Esophagus squamous epithelium (tissue), 5 donors: ENCODE measurements at regions not wholly inside any gene's neighbourhood (a gene's known extent, or its start where the extent isn't known, plus 50 kb on each side); places are given as distances from the start of the nearest gene placed in this dataset.
"Not testable (repeated sequence)": the region's sequence is repeated elsewhere in the genome, so short reads cannot be mapped to it uniquely, and the experiment has no call there.

Experiments
- DNase-seq: peaks from one replicate; lab custom pipeline; 2025; lab: John Stamatoyannopoulos, UW
- H3K27ac ChIP-seq, 4 donors: fragments of 200-600 bp; sonication (generic); one replicate each; pipeline ENCODE4 v1.5.1; 2016 to 2019; ENCODE audit warnings: mild to moderate bottlenecking in 1 of 4
- H3K27me3 ChIP-seq, 4 donors: fragments of 200-600 bp; sonication (generic); 1 replicate in 3 of 4; 2 replicates in 1 of 4; pipeline versions ENCODE4 v1.5.1 to v1.6.0; 2017 to 2021; ENCODE audit warnings: antibody characterized with exemption in 1 of 4
- H3K36me3 ChIP-seq, 3 donors: fragments of 200-600 bp; sonication (generic); one replicate each; pipeline ENCODE4 v1.5.1; 2016 to 2019
- H3K4me1 ChIP-seq, 3 donors: fragments of 200-600 bp; sonication (generic); one replicate each; pipeline ENCODE4 v1.5.1; 2017 to 2019
- H3K4me3 ChIP-seq, 4 donors: fragments of 200-600 bp; sonication (generic); 1 replicate in 3 of 4; 2 replicates in 1 of 4; pipeline ENCODE4 v1.5.1; 2016 to 2019; ENCODE audit warnings: mild to moderate bottlenecking in 2 of 4, moderate library complexity in 1 of 4
- H3K9me3 ChIP-seq, 3 donors: fragments of 200-600 bp; sonication (generic); one replicate each; pipeline ENCODE4 v1.5.1; 2016 to 2019
- POLR2A ChIP-seq, 4 donors: fragments of 450-650 bp; IDR thresholded peaks; one replicate each; pipeline ENCODE4 v1.6.1; 2017; ENCODE audit warnings: antibody characterized with exemption in 4 of 4, mild to moderate bottlenecking in 4 of 4, moderate library complexity in 3 of 4
- WGBS, 2 donors: methylation state at CpG; one replicate each; pipeline ENCODE4 v1.1.5; 2018; 5-methylcytosine and 5-hydroxymethylcytosine counted together
- intact Hi-C: fragments of 100-400 bp; cut with DNase I; formaldehyde crosslinking; loops from one replicate; pipeline ENCODE4 v1.15.0; 2022
- TF ChIP-seq, protein P1 (sequence below), 6 experiments: fragments of 450-650 bp in 4 of 6; fragments of 200-600 bp in 2 of 6; sonication (generic) in 2 of 6; IDR thresholded peaks; one replicate each; pipeline ENCODE4 v1.5.1; 2016 to 2019; ENCODE audit warnings: antibody characterized with exemption in 6 of 6, mild to moderate bottlenecking in 4 of 6, moderate library complexity in 4 of 6
- donor health status: DM: yes; HTN: yes; CAD: no.

- no peaks in the 10 kb centered on the region for H3K36me3 ChIP-seq
- WGBS, 2 donors = 50 to 52% methylated on average over 6 of the region's 6 CpGs
- no peaks in the 10 kb centered on the region for H3K4me1 ChIP-seq
- intact Hi-C loops = no loop called here
- DNase-seq = no peak
- H3K27me3 ChIP-seq = no peaks in the 10 kb centered on the region
- H3K9me3 ChIP-seq = peaks cover 0 to 31% (median 10%) of the 10 kb centered on the region in 3 donors
- no peak overlapping the region for H3K4me3 ChIP-seq
- H3K27ac ChIP-seq = no peak overlapping the region
- TF ChIP-seq, protein P1, sequence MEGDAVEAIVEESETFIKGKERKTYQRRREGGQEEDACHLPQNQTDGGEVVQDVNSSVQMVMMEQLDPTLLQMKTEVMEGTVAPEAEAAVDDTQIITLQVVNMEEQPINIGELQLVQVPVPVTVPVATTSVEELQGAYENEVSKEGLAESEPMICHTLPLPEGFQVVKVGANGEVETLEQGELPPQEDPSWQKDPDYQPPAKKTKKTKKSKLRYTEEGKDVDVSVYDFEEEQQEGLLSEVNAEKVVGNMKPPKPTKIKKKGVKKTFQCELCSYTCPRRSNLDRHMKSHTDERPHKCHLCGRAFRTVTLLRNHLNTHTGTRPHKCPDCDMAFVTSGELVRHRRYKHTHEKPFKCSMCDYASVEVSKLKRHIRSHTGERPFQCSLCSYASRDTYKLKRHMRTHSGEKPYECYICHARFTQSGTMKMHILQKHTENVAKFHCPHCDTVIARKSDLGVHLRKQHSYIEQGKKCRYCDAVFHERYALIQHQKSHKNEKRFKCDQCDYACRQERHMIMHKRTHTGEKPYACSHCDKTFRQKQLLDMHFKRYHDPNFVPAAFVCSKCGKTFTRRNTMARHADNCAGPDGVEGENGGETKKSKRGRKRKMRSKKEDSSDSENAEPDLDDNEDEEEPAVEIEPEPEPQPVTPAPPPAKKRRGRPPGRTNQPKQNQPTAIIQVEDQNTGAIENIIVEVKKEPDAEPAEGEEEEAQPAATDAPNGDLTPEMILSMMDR (IDR thresholded peaks at IDR 0.05) = peak in 5 of 6 experiments; percentile 46 to 78 (median 62)
- TF ChIP-seq POLR2A (IDR thresholded peaks at IDR 0.05) = no peak
These were observed 425.3 kb downstream of the CSNK1G3 start for GRCh38 chr5:123937230-123937629.

DNA sequence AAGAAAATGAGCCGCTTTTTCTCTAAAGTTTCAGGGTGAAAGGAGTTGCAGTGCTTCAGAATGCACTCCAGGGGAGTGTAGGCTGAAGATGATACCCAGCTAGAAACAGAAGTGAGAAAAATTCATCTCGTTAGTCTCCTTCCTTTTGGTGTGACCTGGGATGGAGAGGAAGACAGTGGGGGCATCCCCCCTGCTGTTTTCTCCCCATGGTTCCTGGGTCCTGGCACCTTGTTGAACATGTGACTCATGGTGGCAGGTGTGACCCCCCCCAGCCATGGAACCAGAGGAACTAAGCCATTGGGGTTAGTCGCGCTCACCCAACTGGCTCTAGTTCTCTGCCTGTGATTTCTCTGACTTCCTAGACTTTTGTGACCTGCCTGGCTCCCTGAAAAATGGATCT, 424.6 kb downstream of the CSNK1G3 start:
- TF ChIP-seq POLR2A (IDR thresholded peaks at IDR 0.05) = no peak
- no peak overlapping the region for H3K27ac ChIP-seq
- no peak for DNase-seq
- H3K4me1 ChIP-seq = no peaks in the 10 kb centered on the region
- no peak overlapping the region for H3K4me3 ChIP-seq
- intact Hi-C loops = no loop called here
- H3K36me3 ChIP-seq = no peaks in the 10 kb centered on the region
- no peaks in the 10 kb centered on the region for H3K27me3 ChIP-seq
- 88 to 94% methylated on average over 4 of the region's 4 CpGs for WGBS, 2 donors
- peaks cover 0 to 24% (median 8%) of the 10 kb centered on the region in 3 donors for H3K9me3 ChIP-seq

DNA sequence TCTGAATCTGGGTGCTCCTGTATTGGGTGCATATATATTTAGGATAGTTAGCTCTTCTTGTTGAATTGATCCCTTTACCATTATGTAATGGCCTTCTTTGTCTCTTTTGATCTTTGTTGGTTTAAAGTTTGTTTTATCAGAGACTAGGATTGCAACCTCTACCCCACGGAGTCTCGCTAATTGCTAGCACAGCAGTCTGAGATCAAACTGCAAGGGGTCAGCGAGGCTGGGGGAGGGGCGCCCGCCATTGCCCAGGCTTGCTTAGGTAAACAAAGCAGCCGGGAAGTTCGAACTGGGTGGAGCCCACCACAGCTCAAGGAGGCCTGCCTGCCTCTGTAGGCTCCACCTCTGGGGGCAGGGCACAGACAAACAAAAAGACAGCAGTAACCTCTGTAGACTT, 421.8 kb downstream of the CSNK1G3 start:
- H3K4me3 ChIP-seq, DNase-seq, H3K36me3 ChIP-seq, H3K27me3 ChIP-seq, H3K4me1 ChIP-seq, H3K27ac ChIP-seq, intact Hi-C loops: not testable (repeated sequence)
- 100% methylated on average over 2 of the region's 7 CpGs; no CpG with 5 or more reads in 1 of the 2 donors for WGBS, 2 donors
- peaks cover 0 to 19% (median 5%) of the 10 kb centered on the region in 3 donors for H3K9me3 ChIP-seq

GRCh38 chr5:123929055-123929474, 417.1 kb downstream of the CSNK1G3 start:
- TF ChIP-seq, protein P1 (IDR thresholded peaks at IDR 0.05) = no peak
- no peak for TF ChIP-seq POLR2A (IDR thresholded peaks at IDR 0.05)
- no peaks in the 10 kb centered on the region for H3K27me3 ChIP-seq
- no peak overlapping the region for H3K4me3 ChIP-seq
- intact Hi-C loops = no loop called here
- WGBS, 2 donors = 83 to 94% methylated on average over 1 of the region's 1 CpG
- H3K9me3 ChIP-seq = no peaks in the 10 kb centered on the region
- no peaks in the 10 kb centered on the region for H3K36me3 ChIP-seq
- no peak for DNase-seq
- no peaks in the 10 kb centered on the region for H3K4me1 ChIP-seq
- H3K27ac ChIP-seq = no peak overlapping the region

DNA sequence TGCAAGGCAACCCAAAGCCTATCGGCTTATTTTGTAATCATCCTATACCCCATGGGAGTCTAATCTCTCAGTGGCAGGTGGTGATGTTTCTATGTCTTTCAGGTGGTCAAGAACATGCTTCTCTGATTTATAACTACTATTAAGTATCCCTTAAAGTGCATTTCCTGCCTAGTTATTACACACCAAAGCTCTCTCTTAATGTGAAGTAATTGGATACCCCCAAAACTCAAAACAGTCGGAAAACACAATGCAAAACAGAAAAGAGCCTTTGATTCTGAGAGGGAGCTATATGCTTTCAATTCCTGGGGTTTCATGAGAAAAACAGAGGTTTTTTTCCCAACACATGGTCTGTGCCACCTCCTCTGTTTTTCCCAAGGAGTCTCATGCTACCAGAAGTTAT, 416.4 kb downstream of the CSNK1G3 start:
- intact Hi-C loops = no loop called here
- Histone ChIP-seq H3K27ac (no peak overlapping the region), H3K9me3 (no peaks in the 10 kb centered on the region), H3K4me3 (no peak overlapping the region), H3K36me3 (no peaks in the 10 kb centered on the region), H3K27me3 (no peaks in the 10 kb centered on the region), H3K4me1 (no peaks in the 10 kb centered on the region)
- WGBS, 2 donors = 85 to 96% methylated on average over 2 of the region's 2 CpGs
- TF ChIP-seq, protein P1 (IDR thresholded peaks at IDR 0.05) = no peak
- TF ChIP-seq POLR2A (IDR thresholded peaks at IDR 0.05) = no peak
- DNase-seq = no peak

DNA sequence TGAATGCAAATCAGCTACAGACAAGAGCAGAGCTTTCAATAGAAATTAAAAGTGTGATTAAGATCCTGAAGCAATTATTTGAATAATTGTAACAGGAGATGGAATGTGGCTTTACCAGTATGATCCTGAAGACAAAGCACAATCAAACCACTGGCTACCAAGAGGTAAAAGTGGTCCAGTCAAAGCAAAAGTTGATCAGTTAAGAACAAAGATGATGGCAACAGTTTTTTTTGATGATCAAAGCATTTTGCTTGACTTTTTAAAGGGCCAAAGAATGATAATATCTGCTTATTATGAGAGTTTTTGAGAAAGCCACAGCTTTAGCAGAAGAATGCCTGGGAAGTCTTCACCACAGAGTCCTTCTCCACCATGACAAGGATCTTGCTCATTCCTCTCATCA, 409.2 kb downstream of the CSNK1G3 start:
- Histone ChIP-seq H3K9me3 (no peaks in the 10 kb centered on the region), H3K4me1 (peaks cover 0 to 10% (median 3%) of the 10 kb centered on the region in 3 donors), H3K27me3 (no peaks in the 10 kb centered on the region), H3K36me3 (no peaks in the 10 kb centered on the region), H3K27ac (no peak overlapping the region), H3K4me3 (no peak overlapping the region)
- intact Hi-C loops = no loop called here
- TF ChIP-seq, protein P1 (IDR thresholded peaks at IDR 0.05) = no peak
- TF ChIP-seq POLR2A (IDR thresholded peaks at IDR 0.05) = no peak
- no peak for DNase-seq
